Left colon (tissue), 2 donors: ENCODE measurements at regions not wholly inside any gene's neighbourhood (a gene's known extent, or its start where the extent isn't known, plus 50 kb on each side); places are given as distances from the start of the nearest gene placed in this dataset.

Source experiments
- ATAC-seq: fragments of 200-7000 bp; cut with Tn5 transposase; one replicate; pipeline ENCODE4 v1.9.1; 2020; ENCODE audit warnings: mild to moderate bottlenecking, moderate library complexity
- DNase-seq, 2 donors: peaks; one replicate each; pipeline ENCODE4 v3.0.0-alpha.2; 2020
- intact Hi-C, 2 donors: fragments of 100-400 bp; cut with DNase I in 1 of 2; cut with micrococcal nuclease in 1 of 2; formaldehyde crosslinking; loops; one replicate each; pipeline versions ENCODE4 v1.11.2 to v1.14.0; 2022; cut with DNase I, micrococcal nuclease
- donor health status: DM: no; HTN: no; CAD: no.
- donor health status: DM: yes; HTN: yes; CAD: no.

DNA sequence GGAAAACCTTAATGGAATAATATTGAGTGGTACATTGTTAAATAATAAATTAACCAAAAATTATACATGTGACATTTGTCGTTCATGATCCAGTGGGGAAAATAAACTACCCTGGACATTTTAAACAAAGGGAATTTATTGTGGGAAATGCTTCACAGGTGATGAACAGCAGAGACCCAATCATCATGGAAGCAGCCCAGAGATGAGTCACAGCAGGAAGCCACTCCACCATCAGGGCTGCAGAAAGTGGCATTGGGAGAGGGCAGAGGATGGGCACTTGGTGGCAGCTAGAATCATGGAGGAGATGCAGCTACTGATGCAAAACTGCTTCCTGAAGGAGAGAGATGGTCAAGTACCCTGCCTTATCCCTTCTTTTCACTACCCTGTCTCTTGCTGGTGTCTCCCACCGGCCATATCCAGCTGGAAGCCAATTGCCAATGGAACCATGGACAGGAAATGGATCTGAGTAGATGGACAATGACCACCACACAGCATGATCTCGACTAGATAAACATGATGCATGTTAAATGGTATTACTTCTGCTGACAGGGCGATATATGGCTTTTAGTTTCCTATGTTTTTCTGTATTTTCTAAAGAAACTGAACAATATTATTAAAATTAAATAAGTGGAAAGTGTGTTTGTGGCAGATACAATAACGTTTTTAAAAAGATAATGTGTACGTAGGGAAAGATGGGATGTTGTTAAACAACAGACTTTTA is 139.8 kb downstream of the RPIA start:
- DNase-seq (no peak), ATAC-seq (no peak)
- intact Hi-C loops = no loop called here

GRCh38 chr2:88831792-88832248 is 140.3 kb downstream of the RPIA start:
- ATAC-seq (no peak), DNase-seq (peak in 1 of 2 donors; percentile 58)
- intact Hi-C loops = no loop called here

GRCh38 chr2:88832311-88832991 is 141.0 kb downstream of the RPIA start:
- intact Hi-C loops = no loop called here
- DNase-seq (no peak), ATAC-seq (no peak)

- DNase-seq (no peak), ATAC-seq (no peak)
- intact Hi-C loops = no loop called here
These were observed 141.5 kb downstream of the RPIA start for GRCh38 chr2:88832992-88833389.

- DNase-seq (no peak), ATAC-seq (no peak)
- intact Hi-C loops = no loop called here
These were observed 142.9 kb downstream of the RPIA start for GRCh38 chr2:88834376-88834775.

- intact Hi-C loops = no loop called here
- ATAC-seq = no peak
- no peak for DNase-seq
These were observed 143.4 kb downstream of the RPIA start for GRCh38 chr2:88834866-88835265.

GRCh38 chr2:88835726-88836125 is 144.3 kb downstream of the RPIA start:
- no peak for DNase-seq
- ATAC-seq = no peak
- intact Hi-C loops = no loop called here

GRCh38 chr2:88836351-88836750 is 144.9 kb downstream of the RPIA start:
- no peak for DNase-seq
- ATAC-seq = no peak
- intact Hi-C loops = no loop called here

DNA sequence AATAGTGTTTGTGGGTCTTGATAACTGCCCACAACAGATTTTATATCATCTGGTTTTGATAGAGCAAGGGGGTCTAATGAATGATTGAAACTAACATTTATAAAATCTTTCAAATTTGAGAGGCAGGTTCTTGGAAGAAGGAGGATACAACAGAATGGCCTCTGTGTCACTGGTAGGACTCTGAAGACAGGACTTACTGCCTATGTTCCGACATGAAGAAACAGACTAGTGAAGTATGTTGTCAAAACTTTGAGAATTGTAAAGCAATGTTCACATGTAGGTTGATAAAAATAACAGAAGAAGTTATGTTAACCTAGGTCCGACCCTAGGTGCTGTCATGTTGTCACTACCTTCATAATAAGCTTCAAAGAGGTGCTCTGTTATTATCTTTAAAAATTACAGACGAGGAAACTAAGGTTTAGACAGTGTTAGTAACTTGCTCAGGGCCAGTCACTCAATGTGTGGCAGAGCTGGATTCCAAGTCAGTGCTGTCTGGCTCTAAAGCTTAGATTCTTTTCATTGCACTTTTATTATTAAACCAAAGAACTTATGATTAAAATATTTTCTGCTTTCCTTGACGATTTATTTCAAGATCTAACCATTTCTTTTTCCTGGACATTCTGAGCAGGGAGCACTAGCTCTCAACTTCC is 146.2 kb downstream of the RPIA start:
- ATAC-seq = no peak
- intact Hi-C loops = no loop called here
- no peak for DNase-seq

- intact Hi-C loops = no loop called here
- DNase-seq = peak in 1 of 2 donors; percentile 50
- ATAC-seq = peak; percentile 22
These were observed 146.7 kb downstream of the RPIA start for GRCh38 chr2:88838165-88838635.

- ATAC-seq (no peak), DNase-seq (no peak)
- intact Hi-C loops = no loop called here
These were observed 149.9 kb downstream of the RPIA start for GRCh38 chr2:88841224-88841929.

GRCh38 chr2:88842656-88843460 is 151.4 kb downstream of the RPIA start:
- DNase-seq (no peak), ATAC-seq (no peak)
- intact Hi-C loops = no loop called here

DNA sequence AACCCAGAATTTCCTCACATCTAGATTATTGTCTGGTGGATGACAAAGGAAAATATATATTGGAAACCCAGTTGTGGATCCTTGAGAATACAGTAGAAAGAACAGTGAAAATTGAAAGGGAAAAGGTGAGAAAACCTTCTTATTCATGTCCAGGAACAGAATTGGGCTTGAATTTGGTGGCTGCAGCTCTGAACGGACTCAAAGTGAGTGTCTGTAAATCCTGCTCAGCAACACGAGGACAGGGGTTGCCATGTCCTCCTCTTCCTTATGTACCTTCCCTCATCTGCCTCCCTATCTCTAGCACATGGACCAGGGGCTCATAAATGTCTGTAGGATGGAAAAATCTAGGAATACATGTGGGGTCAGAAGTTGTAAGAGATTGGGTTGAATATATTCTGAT is 152.2 kb downstream of the RPIA start:
- DNase-seq = no peak
- no peak for ATAC-seq
- intact Hi-C loops = no loop called here

- ATAC-seq = no peak
- intact Hi-C loops = no loop called here
- DNase-seq = no peak
These were observed 153.5 kb downstream of the RPIA start for GRCh38 chr2:88844960-88845359.

DNA sequence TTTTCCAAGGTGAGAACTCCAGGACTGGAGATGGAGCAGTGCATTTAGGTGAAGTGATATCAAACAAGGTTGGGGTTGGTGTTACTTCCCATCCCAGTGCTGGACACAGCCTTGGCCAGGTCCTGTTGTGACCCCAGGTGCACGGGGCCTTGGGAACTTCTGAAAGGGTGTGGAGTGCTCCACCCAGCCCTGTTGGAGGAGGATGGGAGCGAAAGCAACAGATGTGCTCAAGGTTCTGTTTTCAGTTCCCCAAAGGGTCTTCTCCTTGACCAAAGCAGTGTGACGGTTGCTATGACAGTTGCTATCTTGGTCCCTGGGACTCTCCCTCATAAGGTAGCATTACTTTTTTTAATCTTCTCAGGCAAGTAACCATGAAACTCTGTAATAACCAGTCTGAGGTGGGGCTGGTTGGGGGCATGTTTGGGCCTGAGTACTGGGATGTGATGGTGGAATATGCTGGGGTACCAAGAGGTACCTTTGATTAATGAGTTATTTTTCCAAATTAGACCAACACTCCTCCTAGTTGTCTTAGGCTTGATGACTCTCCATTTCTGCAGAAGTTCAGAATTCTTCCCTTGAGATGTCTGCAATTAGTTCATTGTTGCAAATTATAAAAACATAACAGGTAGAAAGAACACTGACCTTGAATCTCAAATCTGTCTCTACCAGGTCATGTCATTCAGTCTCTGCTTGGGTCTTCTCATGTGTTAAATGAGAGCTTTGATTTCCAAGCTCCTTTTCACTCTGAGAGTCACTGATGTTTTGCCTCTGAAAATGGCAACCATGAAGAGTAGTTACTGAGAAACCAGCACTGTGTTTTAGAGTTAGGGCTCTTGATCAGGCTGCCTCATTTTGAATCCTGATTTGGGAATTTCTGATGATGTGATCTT is 154.5 kb downstream of the RPIA start:
- no peak for DNase-seq

DNA sequence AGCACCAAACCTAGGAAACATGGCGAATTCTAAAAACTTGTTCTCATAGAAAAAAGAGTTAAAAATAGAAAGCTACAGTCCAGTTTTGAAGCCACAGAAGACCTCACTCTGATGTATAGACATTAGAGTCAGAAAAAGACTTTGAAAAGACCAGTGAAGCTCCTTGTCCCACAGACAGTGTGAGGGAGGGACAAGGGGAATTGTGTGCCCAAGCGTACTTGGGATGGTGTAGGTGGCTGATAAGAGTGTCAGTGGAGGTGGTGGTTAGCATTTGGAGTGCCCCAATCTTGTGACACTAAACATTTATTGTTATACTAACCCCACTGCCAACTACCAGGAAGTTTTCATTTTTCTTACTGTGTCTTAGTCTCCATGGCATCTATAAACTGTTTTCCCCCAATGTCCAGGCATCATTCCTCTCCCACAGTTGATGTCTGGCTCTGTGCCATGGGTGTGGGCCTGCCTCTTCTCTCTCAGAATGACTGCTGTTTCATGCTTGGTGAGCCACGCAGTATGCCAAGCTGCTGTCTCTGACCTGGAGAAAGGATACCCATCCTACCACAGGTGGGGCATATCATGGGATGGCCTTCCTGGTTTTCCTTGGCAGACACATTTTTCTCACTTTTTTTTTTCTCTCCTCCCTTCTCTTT is 161.4 kb downstream of the RPIA start:
- ATAC-seq = no peak
- DNase-seq = peak in 1 of 2 donors; percentile 41
- intact Hi-C loops = no loop called here

More for the DNA sequence above, 154.5 kb downstream of the RPIA start:
- intact Hi-C loops = no loop called here
- no peak for ATAC-seq

- intact Hi-C loops = no loop called here
- ATAC-seq = no peak
- no peak for DNase-seq
These were observed 161.9 kb downstream of the RPIA start for GRCh38 chr2:88853403-88853790.
